HEK293T (cell line): ENCODE measurements at regions not wholly inside any gene's neighbourhood (a gene's known extent, or its start where the extent isn't known, plus 50 kb on each side); places are given as distances from the start of the nearest gene placed in this dataset.

Experiments used
- PKNOX1 ChIP-seq: fragments of 450-650 bp; IDR thresholded peaks from 2 replicates; pipeline ENCODE4 v1.6.1; 2016
- SUZ12 ChIP-seq: fragments of 450-650 bp; IDR thresholded peaks from 2 replicates; pipeline ENCODE4 v1.6.1; 2016; ENCODE audit warnings: mild to moderate bottlenecking

- TF ChIP-seq SUZ12 = no peak
- no peak for TF ChIP-seq PKNOX1
Measured at GRCh38 chrX:63920875-63921274, 135.9 kb upstream of the ARHGEF9 start.
